Calu3 (cell line): ENCODE measurements at regions not wholly inside any gene's neighbourhood (a gene's known extent, or its start where the extent isn't known, plus 50 kb on each side); places are given as distances from the start of the nearest gene placed in this dataset.

Experiments
- BruUV-seq: library from RNA; stranded (reverse); fragments of 400-500 nt; replicated peaks from 2 replicates; lab custom pipeline; 2021; lab: Mats Ljungman, UMichigan
- CTCF ChIA-PET: fragments of 300-600 bp; sonication (Branson Sonifier 250); formaldehyde crosslinking; loops from one replicate; lab custom pipeline; 2022; ENCODE audit warnings: antibody characterized with exemption; lab: Charles Lee
- DNase-seq: peaks from one replicate; pipeline ENCODE4 v3.0.0; 2022
- H3K27ac Mint-ChIP-seq: one replicate; pipeline ENCODE4 v1.8.0; 2022; ENCODE audit warnings: mixed read lengths; ENCODE audit not compliant: unreplicated experiment
- H3K27me3 Mint-ChIP-seq: one replicate; pipeline ENCODE4 v1.8.0; 2022; ENCODE audit warnings: mixed read lengths; ENCODE audit not compliant: unreplicated experiment
- H3K36me3 Mint-ChIP-seq: one replicate; pipeline ENCODE4 v1.8.0; 2022; ENCODE audit warnings: mild to moderate bottlenecking, moderate library complexity, mixed read lengths; ENCODE audit not compliant: insufficient read depth, unreplicated experiment
- H3K4me1 Mint-ChIP-seq: one replicate; pipeline ENCODE4 v1.8.0; 2022; ENCODE audit warnings: mild to moderate bottlenecking, low read depth, mixed read lengths; ENCODE audit not compliant: unreplicated experiment
- H3K4me3 Mint-ChIP-seq: one replicate; pipeline ENCODE4 v1.8.0; 2022; ENCODE audit warnings: mild to moderate bottlenecking, low read depth, moderate library complexity, mixed read lengths; ENCODE audit not compliant: unreplicated experiment
- H3K9me3 Mint-ChIP-seq: one replicate; pipeline ENCODE4 v1.8.0; 2022; ENCODE audit warnings: low read depth, mixed read lengths; ENCODE audit not compliant: unreplicated experiment
- intact Hi-C: fragments of 100-400 bp; cut with micrococcal nuclease; formaldehyde crosslinking; loops from one replicate; pipeline ENCODE4 v1.10.0; 2022; ENCODE audit not compliant: unreplicated experiment
- TF ChIP-seq, protein P1 (sequence below): fragments of 200-600 bp; IDR thresholded peaks from one replicate; pipeline ENCODE4 v1.8.0; 2022; ENCODE audit warnings: antibody characterized with exemption; ENCODE audit not compliant: unreplicated experiment

DNA sequence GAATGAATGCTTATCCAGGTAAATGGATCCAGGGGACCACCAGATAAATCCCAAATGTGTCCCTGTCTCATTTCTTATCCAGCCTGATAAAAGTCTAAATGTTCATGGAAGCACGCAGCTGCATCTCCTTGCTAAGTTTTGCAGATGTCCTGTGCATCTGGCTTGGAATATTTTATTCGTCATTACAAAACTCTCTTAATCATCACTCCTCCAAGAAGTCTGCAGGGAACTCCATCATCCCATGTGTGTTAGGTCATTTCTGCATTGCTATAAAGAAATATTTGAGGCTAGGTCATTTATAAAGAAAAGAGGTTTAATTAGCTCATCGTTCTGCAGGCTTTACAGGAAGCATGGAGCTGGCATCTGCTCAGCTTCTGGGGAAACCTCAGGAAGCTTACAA is 297.2 kb downstream of the HS3ST1 start:
- intact Hi-C loops = no loop called here
- TF ChIP-seq, protein P1, sequence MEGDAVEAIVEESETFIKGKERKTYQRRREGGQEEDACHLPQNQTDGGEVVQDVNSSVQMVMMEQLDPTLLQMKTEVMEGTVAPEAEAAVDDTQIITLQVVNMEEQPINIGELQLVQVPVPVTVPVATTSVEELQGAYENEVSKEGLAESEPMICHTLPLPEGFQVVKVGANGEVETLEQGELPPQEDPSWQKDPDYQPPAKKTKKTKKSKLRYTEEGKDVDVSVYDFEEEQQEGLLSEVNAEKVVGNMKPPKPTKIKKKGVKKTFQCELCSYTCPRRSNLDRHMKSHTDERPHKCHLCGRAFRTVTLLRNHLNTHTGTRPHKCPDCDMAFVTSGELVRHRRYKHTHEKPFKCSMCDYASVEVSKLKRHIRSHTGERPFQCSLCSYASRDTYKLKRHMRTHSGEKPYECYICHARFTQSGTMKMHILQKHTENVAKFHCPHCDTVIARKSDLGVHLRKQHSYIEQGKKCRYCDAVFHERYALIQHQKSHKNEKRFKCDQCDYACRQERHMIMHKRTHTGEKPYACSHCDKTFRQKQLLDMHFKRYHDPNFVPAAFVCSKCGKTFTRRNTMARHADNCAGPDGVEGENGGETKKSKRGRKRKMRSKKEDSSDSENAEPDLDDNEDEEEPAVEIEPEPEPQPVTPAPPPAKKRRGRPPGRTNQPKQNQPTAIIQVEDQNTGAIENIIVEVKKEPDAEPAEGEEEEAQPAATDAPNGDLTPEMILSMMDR = no peak
- Mint-ChIP-seq H3K36me3 (no peaks in the 10 kb centered on the region), H3K4me3 (no peak overlapping the region), H3K9me3 (no peaks in the 10 kb centered on the region), H3K4me1 (no peaks in the 10 kb centered on the region), H3K27me3 (peaks cover 27% of the 10 kb centered on the region), H3K27ac (no peak overlapping the region)
- no TSS peak for BruUV-seq
- no peak for DNase-seq
- CTCF ChIA-PET = no interaction called here

DNA sequence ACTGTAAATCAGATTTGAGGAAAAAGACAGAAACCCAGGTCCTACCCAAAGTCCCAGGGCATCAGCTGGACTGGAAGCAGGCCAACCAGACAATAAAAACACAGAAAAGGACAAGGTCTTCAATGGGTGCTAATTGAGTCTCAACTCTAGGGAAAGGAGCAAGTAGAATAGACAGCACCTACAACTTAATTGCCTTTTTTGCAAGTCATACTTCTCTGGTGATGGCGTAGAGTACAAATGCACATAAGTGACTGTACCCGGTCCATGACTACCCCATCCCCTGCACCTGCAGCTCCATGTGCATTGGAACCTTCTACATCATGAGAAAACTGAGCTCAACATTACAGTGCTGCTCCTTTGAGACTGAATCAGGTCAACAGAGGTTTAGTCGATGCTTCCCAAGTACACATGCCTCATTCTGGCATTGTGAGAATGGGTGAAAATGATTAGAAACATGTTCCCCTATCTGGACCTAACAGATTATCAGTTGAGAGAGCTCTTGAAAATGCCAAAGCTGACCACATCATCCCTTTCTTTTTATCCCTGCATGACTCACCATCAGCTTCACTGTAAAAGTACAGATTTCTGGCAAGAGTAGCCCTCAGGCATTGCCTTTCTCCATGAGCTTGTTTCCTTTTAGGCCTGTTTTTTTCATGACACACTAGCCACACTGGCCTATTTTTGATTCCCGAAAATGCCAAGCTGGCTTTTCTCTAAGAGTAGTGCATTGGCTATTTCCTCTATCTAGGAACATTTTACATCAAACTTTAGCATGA is 298.3 kb downstream of the HS3ST1 start:
- H3K9me3 Mint-ChIP-seq = no peaks in the 10 kb centered on the region
- H3K27me3 Mint-ChIP-seq = peaks cover 36% of the 10 kb centered on the region
- BruUV-seq = no TSS peak
- DNase-seq = no peak
- H3K4me3 Mint-ChIP-seq = no peak overlapping the region
- TF ChIP-seq, protein P1 = no peak
- CTCF ChIA-PET = no interaction called here
- H3K36me3 Mint-ChIP-seq = no peaks in the 10 kb centered on the region
- no peaks in the 10 kb centered on the region for H3K4me1 Mint-ChIP-seq
- intact Hi-C loops = no loop called here
- no peak overlapping the region for H3K27ac Mint-ChIP-seq

DNA sequence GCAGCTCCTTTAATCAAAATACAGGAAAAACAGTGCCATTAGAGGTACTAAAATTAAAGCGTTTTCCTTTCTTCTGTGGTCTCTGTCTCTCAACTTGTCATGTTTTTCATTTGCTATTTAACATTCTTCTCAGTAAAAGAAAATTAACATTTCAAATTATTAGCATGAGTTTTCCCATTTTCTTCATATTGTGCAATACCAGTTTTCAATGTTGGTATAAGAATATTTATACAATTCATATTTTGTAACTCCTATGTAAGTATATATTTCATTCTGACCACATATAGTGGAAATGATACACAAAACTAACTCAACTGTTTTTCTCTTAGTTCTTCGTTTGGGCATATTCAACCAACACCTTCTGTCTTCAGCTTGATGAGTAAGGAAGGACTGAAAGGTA is 308.3 kb downstream of the HS3ST1 start:
- no peak for DNase-seq
- Mint-ChIP-seq H3K27ac (no peak overlapping the region), H3K4me3 (no peak overlapping the region), H3K36me3 (no peaks in the 10 kb centered on the region), H3K9me3 (no peaks in the 10 kb centered on the region), H3K27me3 (peaks cover 23% of the 10 kb centered on the region), H3K4me1 (no peaks in the 10 kb centered on the region)
- TF ChIP-seq, protein P1 = no peak
- CTCF ChIA-PET = no interaction called here
- intact Hi-C loops = no loop called here
- BruUV-seq = no TSS peak

DNA sequence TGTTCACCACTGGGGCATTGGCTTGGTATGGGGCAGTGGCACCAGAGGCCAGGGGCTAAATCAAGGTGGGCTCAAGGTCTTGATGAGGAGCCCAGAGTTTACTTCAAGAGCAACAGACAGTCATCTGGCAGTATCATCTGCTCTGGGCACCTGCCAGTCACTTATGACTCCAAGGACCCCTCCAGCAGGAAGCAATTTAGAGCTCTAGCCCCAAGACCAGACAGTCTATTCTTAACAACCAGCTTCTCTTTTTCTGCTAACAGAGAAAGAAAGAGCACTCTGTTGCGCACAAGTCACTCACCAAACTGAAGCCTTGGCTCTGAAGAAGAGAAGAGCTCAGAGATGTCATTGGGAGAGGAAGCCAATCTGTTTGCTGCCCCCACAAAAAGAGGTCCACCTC is 309.2 kb downstream of the HS3ST1 start:
- intact Hi-C loops = no loop called here
- no peak overlapping the region for H3K4me3 Mint-ChIP-seq
- TF ChIP-seq, protein P1 = no peak
- peaks cover 26% of the 10 kb centered on the region for H3K27me3 Mint-ChIP-seq
- H3K27ac Mint-ChIP-seq = no peak overlapping the region
- CTCF ChIA-PET = no interaction called here
- no peaks in the 10 kb centered on the region for H3K36me3 Mint-ChIP-seq
- H3K9me3 Mint-ChIP-seq = no peaks in the 10 kb centered on the region
- H3K4me1 Mint-ChIP-seq = no peaks in the 10 kb centered on the region
- no peak for DNase-seq
- no TSS peak for BruUV-seq
